ENCODE measurements at regions not wholly inside any gene's neighbourhood (a gene's known extent, or its start where the extent isn't known, plus 50 kb on each side); places are given as distances from the start of the nearest gene placed in this dataset.

DNA sequence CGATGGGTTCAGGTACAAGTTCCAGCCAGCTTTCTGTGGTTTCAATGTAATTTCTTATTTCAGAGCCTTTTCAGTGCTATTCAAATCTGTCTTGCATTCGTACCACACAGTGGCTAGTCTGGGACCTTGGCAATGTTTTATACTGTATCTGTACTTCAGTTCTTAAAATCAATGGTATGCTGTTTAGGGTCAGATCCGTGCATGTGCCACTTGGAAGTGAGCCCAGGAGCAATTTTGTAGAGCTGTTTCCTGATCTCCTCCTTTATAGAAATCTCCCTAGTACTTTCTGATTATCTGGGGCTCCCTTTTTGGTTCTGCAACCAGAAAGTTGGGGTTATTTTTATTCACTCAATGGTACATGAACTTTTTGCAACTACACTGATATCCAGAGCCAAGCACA lies 59.5 kb upstream of the NDUFB4 start (continued):
- no peak for TF ChIP-seq ZNF331 (CRISPR knock-in tag; IDR thresholded peaks at IDR 0.05; ENCODE audit: low read depth)
- TF ChIP-seq, protein P1, sequence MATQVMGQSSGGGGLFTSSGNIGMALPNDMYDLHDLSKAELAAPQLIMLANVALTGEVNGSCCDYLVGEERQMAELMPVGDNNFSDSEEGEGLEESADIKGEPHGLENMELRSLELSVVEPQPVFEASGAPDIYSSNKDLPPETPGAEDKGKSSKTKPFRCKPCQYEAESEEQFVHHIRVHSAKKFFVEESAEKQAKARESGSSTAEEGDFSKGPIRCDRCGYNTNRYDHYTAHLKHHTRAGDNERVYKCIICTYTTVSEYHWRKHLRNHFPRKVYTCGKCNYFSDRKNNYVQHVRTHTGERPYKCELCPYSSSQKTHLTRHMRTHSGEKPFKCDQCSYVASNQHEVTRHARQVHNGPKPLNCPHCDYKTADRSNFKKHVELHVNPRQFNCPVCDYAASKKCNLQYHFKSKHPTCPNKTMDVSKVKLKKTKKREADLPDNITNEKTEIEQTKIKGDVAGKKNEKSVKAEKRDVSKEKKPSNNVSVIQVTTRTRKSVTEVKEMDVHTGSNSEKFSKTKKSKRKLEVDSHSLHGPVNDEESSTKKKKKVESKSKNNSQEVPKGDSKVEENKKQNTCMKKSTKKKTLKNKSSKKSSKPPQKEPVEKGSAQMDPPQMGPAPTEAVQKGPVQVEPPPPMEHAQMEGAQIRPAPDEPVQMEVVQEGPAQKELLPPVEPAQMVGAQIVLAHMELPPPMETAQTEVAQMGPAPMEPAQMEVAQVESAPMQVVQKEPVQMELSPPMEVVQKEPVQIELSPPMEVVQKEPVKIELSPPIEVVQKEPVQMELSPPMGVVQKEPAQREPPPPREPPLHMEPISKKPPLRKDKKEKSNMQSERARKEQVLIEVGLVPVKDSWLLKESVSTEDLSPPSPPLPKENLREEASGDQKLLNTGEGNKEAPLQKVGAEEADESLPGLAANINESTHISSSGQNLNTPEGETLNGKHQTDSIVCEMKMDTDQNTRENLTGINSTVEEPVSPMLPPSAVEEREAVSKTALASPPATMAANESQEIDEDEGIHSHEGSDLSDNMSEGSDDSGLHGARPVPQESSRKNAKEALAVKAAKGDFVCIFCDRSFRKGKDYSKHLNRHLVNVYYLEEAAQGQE (IDR thresholded peaks at IDR 0.05; ENCODE audit: unreplicated experiment), result no peak
- no peak for TF ChIP-seq POLR2AphosphoS5 (IDR thresholded peaks at IDR 0.05; ENCODE audit: low read depth)
- TF ChIP-seq JUNB (IDR thresholded peaks at IDR 0.05; ENCODE audit: unreplicated experiment), result no peak
- TF ChIP-seq NANOG (IDR thresholded peaks at IDR 0.05; ENCODE audit: borderline replicate concordance), result no peak
- TF ChIP-seq CTCF (conservative IDR thresholded peaks at IDR 0.05; ENCODE audit: low read depth in 2 of 2), result no peak
- no peak for TF ChIP-seq STAT1 (IDR thresholded peaks at IDR 0.05; ENCODE audit: unreplicated experiment)
- TF ChIP-seq CREB1 (CRISPR knock-in tag; IDR thresholded peaks at IDR 0.05; ENCODE audit: low read depth), result no peak

GRCh38 chr3:120532969-120533368 lies 63.2 kb upstream of the NDUFB4 start:
- H3K4me1 Mint-ChIP-seq, result no peaks in the 10 kb centered on the region
- no peaks in the 10 kb centered on the region for H3K9me3 Mint-ChIP-seq
- Histone ChIP-seq H3F3A (replicated peaks; ENCODE audit: low read depth) (no peaks in the 10 kb centered on the region), H4K20me1 (replicated peaks; ENCODE audit: insufficient read depth) (no peaks in the 10 kb centered on the region), H3K79me2 (replicated peaks; ENCODE audit: insufficient read depth) (no peaks in the 10 kb centered on the region), H3K36me3 (ENCODE audit: insufficient read depth) (no peaks in the 10 kb centered on the region), H3K9me2 (ENCODE audit: insufficient read depth) (no peaks in the 10 kb centered on the region), H3K4me3 (no peak overlapping the region), H2AFZ (no peak overlapping the region), H3K27ac (ENCODE audit: low read depth) (no peak overlapping the region), H3K27me3 (ENCODE audit: insufficient read depth) (no peaks in the 10 kb centered on the region), H3K4me1 (ENCODE audit: insufficient read depth) (no peaks in the 10 kb centered on the region), H3K4me2 (no peak overlapping the region)
- no peaks in the 10 kb centered on the region for H3K27me3 Mint-ChIP-seq (ENCODE audit: insufficient read depth, low read depth, poor library complexity)
- H3K27ac Mint-ChIP-seq, result no peak overlapping the region
- TF ChIP-seq CREB1 (CRISPR knock-in tag; IDR thresholded peaks at IDR 0.05; ENCODE audit: low read depth), result no peak
- DNase-seq (ENCODE audit: low spot score) (no peak), ATAC-seq (no peak)
- H3K36me3 Mint-ChIP-seq (ENCODE audit: low read depth), result no peaks in the 10 kb centered on the region
- H3K4me3 Mint-ChIP-seq, result no peak overlapping the region

DNA sequence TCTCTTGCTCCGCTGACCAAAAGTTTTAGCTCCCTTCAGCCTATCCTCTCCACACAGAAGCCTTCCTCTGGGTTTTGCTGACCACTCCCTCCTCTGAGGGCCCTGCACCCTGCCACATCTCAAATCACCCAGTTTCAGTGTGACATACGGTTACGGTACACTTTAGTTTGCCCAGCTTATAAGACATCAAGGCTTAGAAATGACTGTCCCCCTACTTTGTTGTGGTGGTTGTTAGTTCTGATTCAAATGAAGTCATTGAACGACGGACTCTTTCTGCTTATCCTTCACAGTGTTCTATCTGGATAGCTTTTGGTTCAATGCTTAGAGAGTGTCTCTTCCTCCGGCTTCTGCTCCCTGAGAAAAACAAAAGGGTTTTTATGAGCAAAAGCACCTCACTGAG lies 68.0 kb upstream of the NDUFB4 start:
- H3K4me1 Mint-ChIP-seq, result peaks cover 4% of the 10 kb centered on the region
- Histone ChIP-seq H3K4me1 (ENCODE audit: insufficient read depth) (no peaks in the 10 kb centered on the region), H3K9me2 (ENCODE audit: insufficient read depth) (no peaks in the 10 kb centered on the region), H3K79me2 (replicated peaks; ENCODE audit: insufficient read depth) (no peaks in the 10 kb centered on the region), H3K36me3 (ENCODE audit: insufficient read depth) (no peaks in the 10 kb centered on the region), H3K4me3 (no peak overlapping the region), H2AFZ (no peak overlapping the region), H3K27ac (ENCODE audit: low read depth) (no peak overlapping the region), H3K27me3 (ENCODE audit: insufficient read depth) (no peaks in the 10 kb centered on the region), H3F3A (replicated peaks; ENCODE audit: low read depth) (no peaks in the 10 kb centered on the region), H4K20me1 (replicated peaks; ENCODE audit: insufficient read depth) (no peaks in the 10 kb centered on the region), H3K4me2 (no peak overlapping the region)
- H3K36me3 Mint-ChIP-seq (ENCODE audit: low read depth), result no peaks in the 10 kb centered on the region
- DNase-seq (ENCODE audit: low spot score) (no peak), ATAC-seq (no peak; the same call in 1 of the 3 replicates)
- no peak overlapping the region for H3K27ac Mint-ChIP-seq
- no peak overlapping the region for H3K4me3 Mint-ChIP-seq
- H3K9me3 Mint-ChIP-seq, result no peaks in the 10 kb centered on the region
- H3K27me3 Mint-ChIP-seq (ENCODE audit: insufficient read depth, low read depth, poor library complexity), result no peaks in the 10 kb centered on the region
- no peak for TF ChIP-seq ZNF114 (CRISPR knock-in tag; IDR thresholded peaks at IDR 0.05)
- TF ChIP-seq ZNF462 (CRISPR knock-in tag; IDR thresholded peaks at IDR 0.05), result no peak
- no peak for TF ChIP-seq EZH2phosphoT487 (IDR thresholded peaks at IDR 0.05; ENCODE audit: unreplicated experiment)
